ENCODE measurements at regions not wholly inside any gene's neighbourhood (a gene's known extent, or its start where the extent isn't known, plus 50 kb on each side); places are given as distances from the start of the nearest gene placed in this dataset.

DNA sequence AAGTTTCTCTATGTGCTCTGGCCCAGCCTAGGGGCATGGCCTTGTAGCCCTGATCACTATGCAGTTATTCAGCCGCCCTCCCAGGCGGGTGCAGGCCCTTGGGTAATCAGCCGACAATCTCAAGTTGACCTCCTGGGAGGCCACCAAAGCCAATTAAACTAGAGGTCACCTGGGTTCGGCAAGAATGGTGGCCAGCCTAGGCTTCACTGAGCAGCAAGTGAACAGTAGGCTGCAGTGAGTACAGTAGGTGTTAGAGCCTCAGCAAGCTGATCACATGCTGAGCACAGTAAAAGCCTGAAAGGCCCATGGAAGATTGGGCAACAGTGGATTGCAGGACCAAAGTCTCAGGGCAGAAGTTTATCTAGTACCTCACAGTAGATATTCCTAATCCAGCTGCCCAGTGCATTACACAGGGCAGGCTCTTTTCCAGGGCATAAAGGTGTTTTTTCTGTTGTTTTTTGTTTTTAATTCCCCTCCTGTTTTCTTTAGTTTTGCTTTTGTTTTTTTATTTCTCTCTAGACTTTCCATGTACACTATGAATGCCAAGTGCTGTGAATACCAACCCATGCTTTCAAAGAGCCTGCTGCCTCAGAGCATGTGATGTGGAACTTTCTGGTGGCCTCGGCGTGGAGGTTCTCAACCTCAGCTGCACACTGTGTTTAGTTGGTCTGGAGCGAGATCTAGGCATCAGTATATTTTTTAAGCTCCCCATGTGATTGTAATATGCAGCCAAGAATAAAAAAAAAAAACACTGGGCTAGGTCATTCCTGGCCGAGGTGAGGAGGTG, 55.9 kb upstream of the ATL2 start (continued):
- TF ChIP-seq, protein P1, sequence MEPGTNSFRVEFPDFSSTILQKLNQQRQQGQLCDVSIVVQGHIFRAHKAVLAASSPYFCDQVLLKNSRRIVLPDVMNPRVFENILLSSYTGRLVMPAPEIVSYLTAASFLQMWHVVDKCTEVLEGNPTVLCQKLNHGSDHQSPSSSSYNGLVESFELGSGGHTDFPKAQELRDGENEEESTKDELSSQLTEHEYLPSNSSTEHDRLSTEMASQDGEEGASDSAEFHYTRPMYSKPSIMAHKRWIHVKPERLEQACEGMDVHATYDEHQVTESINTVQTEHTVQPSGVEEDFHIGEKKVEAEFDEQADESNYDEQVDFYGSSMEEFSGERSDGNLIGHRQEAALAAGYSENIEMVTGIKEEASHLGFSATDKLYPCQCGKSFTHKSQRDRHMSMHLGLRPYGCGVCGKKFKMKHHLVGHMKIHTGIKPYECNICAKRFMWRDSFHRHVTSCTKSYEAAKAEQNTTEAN (CRISPR knock-in tag; conservative IDR thresholded peaks at IDR 0.05) = peak; percentile 87
- TF ChIP-seq, protein P2, sequence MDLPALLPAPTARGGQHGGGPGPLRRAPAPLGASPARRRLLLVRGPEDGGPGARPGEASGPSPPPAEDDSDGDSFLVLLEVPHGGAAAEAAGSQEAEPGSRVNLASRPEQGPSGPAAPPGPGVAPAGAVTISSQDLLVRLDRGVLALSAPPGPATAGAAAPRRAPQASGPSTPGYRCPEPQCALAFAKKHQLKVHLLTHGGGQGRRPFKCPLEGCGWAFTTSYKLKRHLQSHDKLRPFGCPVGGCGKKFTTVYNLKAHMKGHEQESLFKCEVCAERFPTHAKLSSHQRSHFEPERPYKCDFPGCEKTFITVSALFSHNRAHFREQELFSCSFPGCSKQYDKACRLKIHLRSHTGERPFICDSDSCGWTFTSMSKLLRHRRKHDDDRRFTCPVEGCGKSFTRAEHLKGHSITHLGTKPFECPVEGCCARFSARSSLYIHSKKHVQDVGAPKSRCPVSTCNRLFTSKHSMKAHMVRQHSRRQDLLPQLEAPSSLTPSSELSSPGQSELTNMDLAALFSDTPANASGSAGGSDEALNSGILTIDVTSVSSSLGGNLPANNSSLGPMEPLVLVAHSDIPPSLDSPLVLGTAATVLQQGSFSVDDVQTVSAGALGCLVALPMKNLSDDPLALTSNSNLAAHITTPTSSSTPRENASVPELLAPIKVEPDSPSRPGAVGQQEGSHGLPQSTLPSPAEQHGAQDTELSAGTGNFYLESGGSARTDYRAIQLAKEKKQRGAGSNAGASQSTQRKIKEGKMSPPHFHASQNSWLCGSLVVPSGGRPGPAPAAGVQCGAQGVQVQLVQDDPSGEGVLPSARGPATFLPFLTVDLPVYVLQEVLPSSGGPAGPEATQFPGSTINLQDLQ (CRISPR knock-in tag; IDR thresholded peaks at IDR 0.05) = no peak
- TF ChIP-seq THYN1 (CRISPR knock-in tag; IDR thresholded peaks at IDR 0.05; ENCODE audit: borderline replicate concordance, low read depth) (no peak), ZNF138 (CRISPR knock-in tag; IDR thresholded peaks at IDR 0.05; ENCODE audit: low read depth) (no peak), ZBTB38 (CRISPR knock-in tag; IDR thresholded peaks at IDR 0.05) (peak; percentile 31; the same call in 1 of the 2 replicates), SRSF9 (IDR thresholded peaks at IDR 0.05; ENCODE audit: borderline replicate concordance, insufficient read depth, low read depth, low read length, poor library complexity, severe bottlenecking) (no peak), CAMTA2 (CRISPR knock-in tag; IDR thresholded peaks at IDR 0.05; ENCODE audit: borderline replicate concordance) (peak; percentile 90; the same call in 1 of the 2 replicates), IRX3 (CRISPR knock-in tag; IDR thresholded peaks at IDR 0.05; ENCODE audit: borderline replicate concordance, low read depth) (no peak), PHF8 (CRISPR knock-in tag; IDR thresholded peaks at IDR 0.05) (peak; percentile 53; the same call in 1 of the 2 replicates), GABPA (IDR thresholded peaks at IDR 0.05; ENCODE audit: low read depth, low read length) (no peak), GABPA (CRISPR knock-in tag; IDR thresholded peaks at IDR 0.05; ENCODE audit: low read depth) (no peak; the same call in 1 of the 2 replicates), KAT7 (CRISPR knock-in tag; IDR thresholded peaks at IDR 0.05; ENCODE audit: borderline replicate concordance) (peak; percentile 96), SETDB1 (CRISPR knock-in tag; IDR thresholded peaks at IDR 0.05; ENCODE audit: borderline replicate concordance) (no peak), MTA3 (CRISPR knock-in tag; IDR thresholded peaks at IDR 0.05) (no peak), AGO2 (optimal IDR thresholded peaks at IDR 0.05; ENCODE audit: low read depth, low read length) (no peak)
- TF ChIP-seq, protein P3, sequence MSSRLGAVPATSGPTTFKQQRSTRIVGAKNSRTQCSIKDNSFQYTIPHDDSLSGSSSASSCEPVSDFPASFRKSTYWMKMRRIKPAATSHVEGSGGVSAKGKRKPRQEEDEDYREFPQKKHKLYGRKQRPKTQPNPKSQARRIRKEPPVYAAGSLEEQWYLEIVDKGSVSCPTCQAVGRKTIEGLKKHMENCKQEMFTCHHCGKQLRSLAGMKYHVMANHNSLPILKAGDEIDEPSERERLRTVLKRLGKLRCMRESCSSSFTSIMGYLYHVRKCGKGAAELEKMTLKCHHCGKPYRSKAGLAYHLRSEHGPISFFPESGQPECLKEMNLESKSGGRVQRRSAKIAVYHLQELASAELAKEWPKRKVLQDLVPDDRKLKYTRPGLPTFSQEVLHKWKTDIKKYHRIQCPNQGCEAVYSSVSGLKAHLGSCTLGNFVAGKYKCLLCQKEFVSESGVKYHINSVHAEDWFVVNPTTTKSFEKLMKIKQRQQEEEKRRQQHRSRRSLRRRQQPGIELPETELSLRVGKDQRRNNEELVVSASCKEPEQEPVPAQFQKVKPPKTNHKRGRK (CRISPR knock-in tag; IDR thresholded peaks at IDR 0.05) = no peak
- TF ChIP-seq, protein P4, sequence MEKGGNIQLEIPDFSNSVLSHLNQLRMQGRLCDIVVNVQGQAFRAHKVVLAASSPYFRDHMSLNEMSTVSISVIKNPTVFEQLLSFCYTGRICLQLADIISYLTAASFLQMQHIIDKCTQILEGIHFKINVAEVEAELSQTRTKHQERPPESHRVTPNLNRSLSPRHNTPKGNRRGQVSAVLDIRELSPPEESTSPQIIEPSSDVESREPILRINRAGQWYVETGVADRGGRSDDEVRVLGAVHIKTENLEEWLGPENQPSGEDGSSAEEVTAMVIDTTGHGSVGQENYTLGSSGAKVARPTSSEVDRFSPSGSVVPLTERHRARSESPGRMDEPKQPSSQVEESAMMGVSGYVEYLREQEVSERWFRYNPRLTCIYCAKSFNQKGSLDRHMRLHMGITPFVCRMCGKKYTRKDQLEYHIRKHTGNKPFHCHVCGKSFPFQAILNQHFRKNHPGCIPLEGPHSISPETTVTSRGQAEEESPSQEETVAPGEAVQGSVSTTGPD (CRISPR knock-in tag; IDR thresholded peaks at IDR 0.05) = peak; percentile 88; the same call in 1 of the 2 replicates
- TF ChIP-seq, protein P5, sequence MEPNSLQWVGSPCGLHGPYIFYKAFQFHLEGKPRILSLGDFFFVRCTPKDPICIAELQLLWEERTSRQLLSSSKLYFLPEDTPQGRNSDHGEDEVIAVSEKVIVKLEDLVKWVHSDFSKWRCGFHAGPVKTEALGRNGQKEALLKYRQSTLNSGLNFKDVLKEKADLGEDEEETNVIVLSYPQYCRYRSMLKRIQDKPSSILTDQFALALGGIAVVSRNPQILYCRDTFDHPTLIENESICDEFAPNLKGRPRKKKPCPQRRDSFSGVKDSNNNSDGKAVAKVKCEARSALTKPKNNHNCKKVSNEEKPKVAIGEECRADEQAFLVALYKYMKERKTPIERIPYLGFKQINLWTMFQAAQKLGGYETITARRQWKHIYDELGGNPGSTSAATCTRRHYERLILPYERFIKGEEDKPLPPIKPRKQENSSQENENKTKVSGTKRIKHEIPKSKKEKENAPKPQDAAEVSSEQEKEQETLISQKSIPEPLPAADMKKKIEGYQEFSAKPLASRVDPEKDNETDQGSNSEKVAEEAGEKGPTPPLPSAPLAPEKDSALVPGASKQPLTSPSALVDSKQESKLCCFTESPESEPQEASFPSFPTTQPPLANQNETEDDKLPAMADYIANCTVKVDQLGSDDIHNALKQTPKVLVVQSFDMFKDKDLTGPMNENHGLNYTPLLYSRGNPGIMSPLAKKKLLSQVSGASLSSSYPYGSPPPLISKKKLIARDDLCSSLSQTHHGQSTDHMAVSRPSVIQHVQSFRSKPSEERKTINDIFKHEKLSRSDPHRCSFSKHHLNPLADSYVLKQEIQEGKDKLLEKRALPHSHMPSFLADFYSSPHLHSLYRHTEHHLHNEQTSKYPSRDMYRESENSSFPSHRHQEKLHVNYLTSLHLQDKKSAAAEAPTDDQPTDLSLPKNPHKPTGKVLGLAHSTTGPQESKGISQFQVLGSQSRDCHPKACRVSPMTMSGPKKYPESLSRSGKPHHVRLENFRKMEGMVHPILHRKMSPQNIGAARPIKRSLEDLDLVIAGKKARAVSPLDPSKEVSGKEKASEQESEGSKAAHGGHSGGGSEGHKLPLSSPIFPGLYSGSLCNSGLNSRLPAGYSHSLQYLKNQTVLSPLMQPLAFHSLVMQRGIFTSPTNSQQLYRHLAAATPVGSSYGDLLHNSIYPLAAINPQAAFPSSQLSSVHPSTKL (CRISPR knock-in tag; IDR thresholded peaks at IDR 0.05) = peak; percentile 99
